ENCODE measurements at regions not wholly inside any gene's neighbourhood (a gene's known extent, or its start where the extent isn't known, plus 50 kb on each side); places are given as distances from the start of the nearest gene placed in this dataset.

- Histone ChIP-seq H3K4me3 (no peak overlapping the region), H3K4me1 (no peaks in the 10 kb centered on the region), H3K27ac (no peak overlapping the region), H3K36me3 (no peaks in the 10 kb centered on the region), H3K27me3 (no peaks in the 10 kb centered on the region), H3K9me3 (no peaks in the 10 kb centered on the region)
- DNase-seq = no peak
- WGBS, 2 donors = 43 to 61% methylated on average over 10 of the region's 10 CpGs
- intact Hi-C loops (cut with DNase I) = no loop called here
- TF ChIP-seq POLR2AphosphoS5 (IDR thresholded peaks at IDR 0.05) (no peak), EP300 (IDR thresholded peaks at IDR 0.05) (no peak), POLR2A (IDR thresholded peaks at IDR 0.05) (no peak), CTCF (IDR thresholded peaks at IDR 0.05) (no peak)
Observed at GRCh38 chr1:34640654-34641401, 114.0 kb upstream of the GJB5 start.

- no peak overlapping the region for H3K4me3 ChIP-seq
- H3K4me1 ChIP-seq = no peaks in the 10 kb centered on the region
- WGBS, 2 donors = 62 to 64% methylated on average over 1 of the region's 1 CpG
- no peaks in the 10 kb centered on the region for H3K9me3 ChIP-seq
- no peaks in the 10 kb centered on the region for H3K36me3 ChIP-seq
- H3K27ac ChIP-seq = no peak overlapping the region
- peaks cover 0 to 8% (median 0%) of the 10 kb centered on the region in 3 donors for H3K27me3 ChIP-seq
- no peak for DNase-seq
- intact Hi-C loops (cut with DNase I) = no loop called here
- TF ChIP-seq POLR2AphosphoS5 (IDR thresholded peaks at IDR 0.05) (no peak), CTCF (IDR thresholded peaks at IDR 0.05) (no peak), EP300 (IDR thresholded peaks at IDR 0.05) (no peak), POLR2A (IDR thresholded peaks at IDR 0.05) (no peak)
Observed at GRCh38 chr1:34642679-34643078, 112.2 kb upstream of the GJB5 start.

- H3K4me1 ChIP-seq = no peaks in the 10 kb centered on the region
- H3K4me3 ChIP-seq = no peak overlapping the region
- H3K27me3 ChIP-seq = peaks cover 0 to 22% (median 2%) of the 10 kb centered on the region in 3 donors
- DNase-seq = no peak
- no peaks in the 10 kb centered on the region for H3K9me3 ChIP-seq
- H3K36me3 ChIP-seq = no peaks in the 10 kb centered on the region
- intact Hi-C loops (cut with DNase I) = no loop called here
- WGBS, 2 donors = 46 to 50% methylated on average over 7 of the region's 7 CpGs
- H3K27ac ChIP-seq = no peak overlapping the region
- no peak for TF ChIP-seq POLR2A (IDR thresholded peaks at IDR 0.05)
- TF ChIP-seq POLR2AphosphoS5 (IDR thresholded peaks at IDR 0.05) = no peak
- no peak for TF ChIP-seq EP300 (IDR thresholded peaks at IDR 0.05)
- TF ChIP-seq CTCF (IDR thresholded peaks at IDR 0.05) = no peak
Observed at GRCh38 chr1:34645109-34645688, 109.6 kb upstream of the GJB5 start.

DNA sequence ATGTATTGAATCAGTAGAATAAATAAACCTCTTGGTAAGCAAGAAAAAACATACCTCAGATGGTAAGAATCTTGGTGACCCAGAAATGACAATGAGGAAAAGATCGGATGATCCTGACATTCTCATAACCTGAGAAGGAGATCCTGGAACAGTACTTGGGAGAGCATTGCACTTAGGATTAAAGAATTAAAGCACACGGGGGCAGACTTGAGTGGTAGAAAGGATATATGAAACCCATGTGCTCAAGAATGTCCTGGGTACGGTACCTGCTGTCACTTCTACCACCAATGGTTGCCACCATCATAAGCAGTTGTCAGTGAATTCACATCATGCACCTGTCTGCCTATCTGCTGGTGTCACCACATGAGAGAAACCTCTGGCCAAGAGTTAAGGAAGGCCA, 108.9 kb upstream of the GJB5 start:
- WGBS, 2 donors = 47 to 65% methylated on average over 3 of the region's 3 CpGs
- intact Hi-C loops (cut with DNase I) = no loop called here

More for the DNA sequence above, 108.9 kb upstream of the GJB5 start:
- Histone ChIP-seq H3K4me3 (no peak overlapping the region), H3K36me3 (no peaks in the 10 kb centered on the region), H3K27ac (no peak overlapping the region), H3K4me1 (no peaks in the 10 kb centered on the region), H3K27me3 (peaks cover 0 to 22% (median 2%) of the 10 kb centered on the region in 3 donors), H3K9me3 (no peaks in the 10 kb centered on the region)
- DNase-seq = no peak
- TF ChIP-seq POLR2A (IDR thresholded peaks at IDR 0.05) = no peak
- no peak for TF ChIP-seq CTCF (IDR thresholded peaks at IDR 0.05)
- TF ChIP-seq POLR2AphosphoS5 (IDR thresholded peaks at IDR 0.05) = no peak

Data from sigmoid colon (tissue), 6 donors.